Kasumi-1 (cell line): ENCODE measurements at regions not wholly inside any gene's neighbourhood (a gene's known extent, or its start where the extent isn't known, plus 50 kb on each side); places are given as distances from the start of the nearest gene placed in this dataset.

ENCODE experiments used
- DNase-seq, 2 experiments: peaks; one replicate each; lab custom pipeline; 2025; lab: John Stamatoyannopoulos, UW

DNA sequence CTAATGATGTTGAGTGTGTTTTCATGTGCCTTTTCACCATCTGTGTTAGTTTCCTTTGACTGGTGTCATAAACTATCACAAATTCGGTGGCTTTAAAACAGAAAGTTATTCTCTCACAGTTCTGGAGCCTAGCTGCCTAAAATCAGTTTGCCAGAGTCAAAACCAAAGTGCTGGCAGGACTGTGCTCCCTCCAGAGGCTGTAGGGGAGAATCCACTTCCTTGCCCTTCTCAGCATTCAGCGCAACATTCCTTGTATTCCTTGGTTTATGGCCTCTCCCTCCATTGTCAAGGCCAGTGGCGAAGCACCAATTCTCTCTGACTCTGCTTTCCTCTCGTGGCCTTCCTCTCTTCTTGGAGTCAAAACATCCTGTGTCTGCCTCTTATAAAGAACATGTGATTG lies 174.2 kb upstream of the PDE3A start:
- no peak for DNase-seq

DNA sequence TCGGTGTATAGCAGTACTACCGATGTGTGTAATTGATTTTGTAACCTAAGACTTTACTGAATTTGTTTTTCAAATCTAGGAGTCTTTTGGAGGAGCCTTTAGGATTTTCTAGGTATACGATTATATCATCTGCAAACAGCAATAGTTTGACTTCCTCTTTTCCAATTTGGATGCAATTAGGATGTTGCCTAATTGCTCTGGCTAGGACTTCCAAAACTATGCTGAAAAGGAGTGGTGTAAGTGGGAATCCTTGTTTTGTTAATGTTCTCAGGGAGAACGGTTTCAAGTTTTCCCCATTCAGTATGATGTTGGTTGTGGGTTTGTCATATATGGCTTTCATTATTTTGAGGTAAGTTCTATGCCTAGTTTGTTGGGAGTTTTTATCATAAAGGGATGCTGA lies 171.6 kb upstream of the PDE3A start:
- peak in 1 of 2 experiments; percentile 10 for DNase-seq

DNA sequence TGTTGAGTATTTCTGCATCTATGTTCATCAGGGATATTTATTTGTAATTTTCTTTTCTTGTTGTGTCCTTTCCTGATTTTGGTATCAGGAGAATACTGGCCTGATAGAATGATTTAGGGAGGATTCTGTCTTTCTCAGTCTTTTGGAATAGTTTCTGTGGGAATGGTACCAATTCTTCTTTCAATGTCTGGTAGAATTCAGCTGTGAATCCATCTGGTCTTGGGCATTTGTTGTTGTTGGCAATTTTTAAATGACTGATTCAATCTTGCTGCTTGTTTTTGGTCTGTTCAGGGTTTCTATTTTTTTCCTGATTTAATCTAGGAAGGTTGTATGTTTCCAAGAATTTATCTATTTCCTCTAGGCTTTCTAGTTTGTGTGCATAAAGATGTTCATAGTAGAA lies 170.9 kb upstream of the PDE3A start:
- no peak for DNase-seq

DNA sequence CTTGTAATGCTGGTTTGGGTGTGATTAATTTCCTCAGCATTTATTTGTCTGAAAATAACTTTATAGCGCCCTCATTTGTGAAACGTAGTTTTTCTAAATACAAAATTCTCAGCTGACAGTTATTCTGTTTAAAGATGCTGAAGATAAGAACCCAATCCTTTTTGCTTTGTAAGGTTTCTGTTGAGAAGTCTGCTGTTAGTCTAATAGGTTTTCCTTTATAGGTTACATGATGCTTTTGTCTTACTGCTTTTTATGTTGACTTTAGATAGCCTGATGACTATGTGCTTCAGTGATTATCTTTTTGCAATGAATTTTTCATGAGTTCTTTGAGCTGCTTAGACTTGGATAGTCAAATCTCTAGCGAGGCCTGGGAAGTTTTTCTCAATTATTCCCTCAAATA lies 168.6 kb upstream of the PDE3A start:
- no peak for DNase-seq

DNA sequence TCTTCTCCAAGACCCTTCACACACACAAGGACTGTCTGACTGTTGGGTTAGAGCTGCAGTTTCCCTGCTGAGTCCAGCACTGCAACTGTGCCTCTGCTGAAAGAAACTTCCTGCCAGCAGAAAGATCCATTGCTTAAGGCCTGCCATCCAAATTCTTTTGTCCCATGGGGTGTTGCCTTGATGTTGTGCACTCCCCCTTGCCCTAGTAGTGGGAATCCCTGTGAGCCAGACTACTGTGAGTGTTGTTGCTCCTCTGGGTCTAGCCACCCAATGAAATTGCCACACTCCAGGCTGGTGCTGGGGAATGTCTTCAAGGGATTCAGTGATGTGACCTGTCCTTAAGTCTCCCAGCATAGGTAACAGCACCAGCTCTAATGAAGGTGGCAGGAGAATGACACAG lies 166.6 kb upstream of the PDE3A start:
- DNase-seq: no peak

DNA sequence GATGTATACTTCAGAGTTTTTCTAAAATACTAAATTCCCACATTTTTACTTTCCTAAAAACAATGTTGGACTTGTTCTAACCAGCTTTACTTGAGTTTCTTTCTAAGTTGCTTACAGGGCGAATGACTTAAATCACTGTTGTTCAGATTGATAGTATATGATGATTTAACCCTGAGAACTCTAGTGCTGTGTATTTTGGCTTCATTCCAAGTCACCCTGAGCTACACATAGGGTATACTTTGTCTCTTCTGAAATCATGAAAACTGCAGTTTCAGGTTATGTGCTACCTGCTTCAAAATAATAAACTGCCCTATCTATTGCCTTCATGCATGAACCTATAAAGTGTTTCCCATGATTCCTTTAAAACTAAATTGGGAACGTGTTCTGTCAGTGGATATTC lies 162.5 kb upstream of the PDE3A start:
- no peak for DNase-seq

DNA sequence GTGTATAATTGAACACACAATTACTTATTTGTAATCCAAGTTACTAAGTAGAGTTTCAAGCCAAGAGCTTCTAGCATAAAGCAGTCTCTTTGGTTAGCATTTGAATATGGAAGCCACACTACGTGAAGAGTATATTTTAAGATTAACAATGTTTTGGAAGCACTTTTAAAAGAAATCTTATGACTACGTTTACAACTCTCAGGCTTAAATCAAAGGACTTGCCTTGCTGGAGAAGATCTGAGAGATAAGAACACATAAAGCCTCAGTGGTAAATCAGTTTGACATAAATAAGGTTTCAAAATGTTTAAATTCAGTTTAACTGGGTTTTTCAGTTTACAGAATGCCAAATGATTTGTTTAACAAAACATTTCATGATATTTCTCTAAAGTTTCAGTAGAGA lies 161.9 kb upstream of the PDE3A start:
- no peak for DNase-seq

DNA sequence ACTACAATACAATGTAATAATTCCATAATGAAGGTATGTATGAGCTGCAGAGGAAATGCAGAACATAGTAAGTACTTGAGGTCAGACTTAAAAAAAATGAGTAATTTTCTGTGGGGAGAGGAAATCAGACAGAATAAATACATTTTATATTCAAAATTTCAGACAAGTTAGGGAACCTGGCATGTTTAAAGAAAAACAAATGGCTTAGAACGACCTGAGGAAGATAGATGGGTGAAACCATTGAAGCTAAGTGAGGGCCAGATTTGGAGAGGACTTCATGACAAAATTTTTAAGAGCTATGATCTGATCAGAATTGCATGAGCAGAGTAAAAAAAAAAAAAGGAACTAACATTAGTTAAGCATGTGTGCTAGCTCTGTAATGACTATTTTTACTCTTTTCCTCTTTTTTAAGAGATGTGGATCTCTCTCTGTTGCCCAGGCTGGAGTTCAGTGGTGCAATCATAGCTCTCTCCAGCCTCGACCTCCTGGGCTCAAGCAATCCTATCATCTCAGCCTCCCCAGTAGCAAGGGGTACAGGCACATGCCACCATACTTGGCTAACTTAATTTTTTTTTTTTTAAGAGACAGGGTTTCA lies 157.6 kb upstream of the PDE3A start:
- peak; percentile 70 for DNase-seq

DNA sequence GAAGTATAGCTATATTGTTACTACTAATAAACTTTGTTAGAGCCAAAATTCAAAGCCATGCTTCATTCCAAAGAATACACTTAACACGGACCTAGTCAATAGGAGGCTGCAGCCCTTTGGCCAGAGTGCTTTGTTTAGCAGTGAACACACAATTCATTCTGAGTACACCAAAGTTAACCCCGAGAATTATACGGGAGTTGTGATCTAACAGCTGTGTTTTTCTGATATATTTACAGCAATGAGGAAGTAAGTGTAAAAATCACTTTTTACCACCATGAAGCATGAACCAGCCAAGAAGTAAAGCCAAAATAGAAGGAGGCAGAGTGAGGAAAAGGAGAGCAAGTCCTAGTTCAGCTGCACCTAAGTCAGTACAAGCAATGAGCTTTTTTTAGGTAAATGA lies 156.8 kb upstream of the PDE3A start:
- DNase-seq: peak in 1 of 2 experiments; percentile 42

DNA sequence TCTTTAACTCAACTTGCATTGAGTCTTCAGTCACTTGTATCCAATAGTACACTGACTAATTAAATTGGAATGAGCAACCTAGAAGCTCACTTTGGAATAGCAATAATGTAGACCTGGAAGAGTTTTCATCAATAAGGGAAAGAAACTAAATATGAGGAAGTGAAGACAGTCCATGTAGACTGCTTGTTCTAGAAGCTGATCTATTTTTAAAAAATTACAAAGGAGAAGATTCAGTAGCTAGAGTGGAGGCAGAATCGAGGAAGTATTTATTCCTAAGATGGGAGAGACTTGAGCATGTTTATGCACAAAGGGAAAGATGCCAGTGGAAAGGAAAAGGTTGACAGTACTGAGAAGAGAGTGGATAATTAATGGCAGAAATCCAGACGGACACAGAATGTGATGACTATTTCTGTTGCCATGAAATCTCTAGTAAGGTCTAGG lies 156.3 kb upstream of the PDE3A start:
- DNase-seq: peak; percentile 8 to 42

DNA sequence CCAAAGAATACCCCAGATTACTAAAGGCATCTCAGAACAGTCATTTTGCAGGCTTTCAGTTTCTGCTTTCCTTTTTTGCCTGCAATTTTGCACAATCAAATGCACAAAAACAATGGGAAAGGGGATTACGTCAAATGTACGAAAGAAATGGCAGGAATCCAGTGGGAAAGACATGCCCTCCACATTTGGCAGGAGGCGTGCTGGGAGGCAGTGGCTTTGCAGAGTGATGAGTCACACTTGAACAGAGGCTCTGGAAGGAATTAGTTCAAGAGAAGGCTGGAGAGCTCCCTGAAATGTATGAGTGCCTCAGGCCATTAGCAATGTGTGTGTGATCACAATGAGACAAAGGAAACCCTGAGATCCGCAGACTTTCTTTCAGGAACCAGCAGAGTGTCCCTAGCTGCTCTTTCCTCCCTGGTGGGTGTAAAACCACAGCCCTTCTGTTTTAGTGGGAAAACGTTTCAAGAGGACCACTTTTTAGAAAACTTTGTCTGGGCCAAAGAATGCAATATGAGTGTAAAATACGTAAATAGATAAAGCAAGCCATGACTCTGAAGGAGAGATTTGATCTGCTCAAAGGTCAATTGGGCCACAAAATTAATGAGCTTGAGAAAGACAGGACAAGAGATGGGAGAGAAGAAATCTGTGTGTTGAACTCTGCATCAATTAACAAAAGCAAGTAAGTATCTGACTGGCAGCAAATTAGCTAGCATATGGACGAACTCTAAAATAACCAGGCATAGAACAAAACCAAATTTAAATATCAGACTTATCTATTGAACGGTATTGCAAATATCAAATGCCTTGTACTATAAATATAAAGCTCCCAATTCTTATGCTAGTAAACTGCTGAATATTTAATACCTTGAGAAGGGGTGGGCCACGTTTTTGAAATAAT lies 155.4 kb upstream of the PDE3A start:
- DNase-seq: peak; percentile 80 to 83

DNA sequence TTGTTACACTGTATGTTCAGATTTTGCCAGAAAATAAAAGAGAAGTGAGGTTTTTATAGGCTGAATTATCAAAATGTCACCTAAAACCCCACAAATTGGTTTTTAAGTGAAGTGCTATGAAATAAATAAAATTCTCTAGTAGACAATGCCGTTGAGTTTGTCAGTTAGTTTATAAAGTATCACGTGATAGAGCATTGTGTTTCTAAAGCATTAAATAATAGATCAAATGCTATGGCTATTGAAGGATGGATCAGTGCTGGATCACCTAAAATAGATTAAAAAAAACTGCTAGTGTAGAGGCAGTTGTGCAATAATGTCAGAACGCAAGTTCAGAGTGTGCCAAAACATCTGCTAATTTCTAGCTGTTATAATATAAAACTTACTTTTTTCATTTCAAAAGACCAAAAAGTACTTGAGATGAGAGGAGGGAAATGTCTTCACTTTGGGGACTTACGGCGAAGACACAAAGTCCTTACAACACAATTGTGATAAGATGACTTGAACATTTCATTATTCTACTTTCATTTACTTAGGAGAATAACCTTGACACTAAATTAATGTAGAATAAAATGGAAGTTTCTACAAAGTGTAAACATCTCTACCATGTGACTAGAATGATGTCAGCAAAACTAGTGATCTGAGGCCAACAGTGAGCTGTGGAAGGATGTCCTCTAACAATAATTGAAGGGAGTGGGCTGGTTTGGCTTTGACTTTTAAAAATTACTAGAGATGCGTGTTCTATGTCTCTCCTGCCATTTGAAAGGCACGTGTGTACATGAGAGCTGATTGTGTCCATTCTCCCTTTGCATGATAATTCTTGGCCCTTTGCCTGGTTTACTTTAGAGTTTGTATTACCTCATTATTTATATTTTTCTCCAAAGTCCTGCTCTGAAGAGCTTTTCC lies 154.4 kb upstream of the PDE3A start:
- no peak for DNase-seq

DNA sequence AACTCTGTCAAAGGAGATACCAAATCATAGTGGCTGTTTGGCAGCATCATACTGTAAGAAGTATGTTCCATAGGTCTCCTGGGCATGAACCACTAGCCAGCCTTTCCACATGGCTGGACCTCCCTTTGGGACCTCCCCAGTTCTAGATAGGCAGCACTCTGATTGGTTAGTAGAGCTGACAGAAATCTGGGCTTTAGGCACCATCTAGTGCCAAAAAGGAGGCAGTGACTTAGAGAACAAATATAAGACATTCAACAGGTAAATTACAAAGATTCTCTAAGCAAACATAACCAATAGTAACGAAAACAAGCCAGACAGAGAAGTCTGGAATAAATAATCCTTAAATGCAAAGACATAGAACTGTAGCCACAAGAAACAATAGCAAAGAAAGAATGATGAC lies 148.0 kb upstream of the PDE3A start:
- peak; percentile 19 to 54 for DNase-seq

DNA sequence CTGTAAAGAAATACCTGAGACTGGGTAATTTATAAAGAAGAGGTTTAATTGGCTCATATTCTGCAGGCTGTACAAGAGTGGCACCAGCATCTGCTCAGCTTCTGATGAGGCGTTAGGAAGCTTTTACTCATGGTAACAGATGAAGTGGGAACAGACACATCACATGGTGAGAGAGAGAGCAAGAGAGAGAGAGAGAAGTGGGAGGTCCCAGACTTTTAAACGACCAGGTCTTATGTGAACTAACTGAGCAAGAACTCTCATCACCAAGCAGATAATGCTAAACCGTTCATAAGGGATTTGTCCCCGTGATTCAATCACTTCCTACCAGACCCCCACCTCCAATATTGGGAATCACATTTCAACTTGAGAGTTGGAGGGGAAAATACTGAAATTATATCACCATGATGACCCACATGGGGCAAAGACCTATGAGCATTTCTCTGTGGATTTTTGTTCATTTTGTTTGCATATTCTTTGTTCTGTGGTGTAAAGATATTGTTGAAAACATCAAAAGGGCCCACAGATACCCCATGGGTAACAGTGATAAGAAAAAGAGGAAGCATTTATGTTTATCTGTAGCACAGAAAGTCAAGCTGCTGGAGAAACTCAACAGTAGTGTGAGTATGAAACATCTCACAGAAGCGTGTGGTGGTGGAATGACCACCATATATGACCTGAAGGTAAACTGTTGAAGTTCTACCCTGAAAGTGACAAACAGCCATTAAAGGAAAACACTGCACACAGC lies 135.2 kb upstream of the PDE3A start:
- no peak for DNase-seq

DNA sequence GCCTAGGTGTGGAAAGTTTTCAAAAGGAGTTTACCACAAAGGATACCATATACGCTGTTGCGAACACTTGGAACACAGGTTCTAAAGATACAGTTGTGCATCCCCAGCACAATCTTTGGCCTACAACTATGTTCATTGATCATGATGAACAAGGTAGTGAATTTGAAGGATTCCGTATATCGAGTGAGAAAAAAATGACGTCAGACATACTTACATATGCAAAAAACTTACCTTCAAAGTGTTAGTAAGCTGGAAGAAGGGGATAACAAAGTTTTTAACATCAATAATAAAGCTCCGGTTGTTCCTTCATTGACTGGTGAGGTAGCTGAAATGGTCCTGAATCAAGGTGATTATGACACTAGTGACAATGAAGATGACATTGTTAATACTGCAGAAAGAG lies 133.9 kb upstream of the PDE3A start:
- no peak for DNase-seq

DNA sequence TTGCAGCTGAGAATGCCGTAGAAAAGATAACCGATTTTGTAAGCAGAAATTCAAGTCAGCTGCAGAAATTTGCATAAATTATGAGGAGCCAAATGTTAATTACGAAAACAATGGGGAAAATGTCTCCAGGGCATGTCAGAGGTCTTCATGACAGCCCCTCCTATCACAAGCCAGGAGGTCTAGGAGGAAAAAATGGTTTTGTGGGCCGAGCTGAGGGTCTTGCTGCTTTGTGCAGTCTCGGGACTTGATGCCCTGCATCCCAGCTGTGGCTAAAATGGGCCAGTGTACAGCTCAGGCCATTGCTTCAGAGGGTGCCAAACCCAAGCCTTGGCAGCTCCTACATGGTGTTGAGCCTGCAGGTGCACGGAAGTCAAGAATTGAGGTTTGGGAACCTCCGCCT lies 131.2 kb upstream of the PDE3A start:
- no peak for DNase-seq

DNA sequence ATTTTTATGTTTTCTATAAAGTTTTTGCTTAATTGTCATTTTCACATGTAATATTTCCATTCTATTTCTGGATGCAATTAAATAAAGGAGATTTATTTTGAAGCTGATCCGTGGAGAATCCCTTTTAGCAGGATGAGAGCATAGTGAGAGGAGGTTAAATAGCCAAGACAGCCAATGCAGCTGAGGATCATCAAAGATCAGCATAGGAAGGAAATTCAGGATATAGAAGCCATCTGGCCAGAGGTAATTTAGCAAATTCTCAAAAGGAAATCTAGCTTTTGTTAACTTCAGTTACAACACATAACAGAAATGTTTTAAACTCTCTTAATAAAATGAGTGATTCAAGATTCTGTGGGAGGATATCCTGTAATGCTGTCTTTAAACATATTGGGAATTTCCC lies 122.8 kb upstream of the PDE3A start:
- no peak for DNase-seq

DNA sequence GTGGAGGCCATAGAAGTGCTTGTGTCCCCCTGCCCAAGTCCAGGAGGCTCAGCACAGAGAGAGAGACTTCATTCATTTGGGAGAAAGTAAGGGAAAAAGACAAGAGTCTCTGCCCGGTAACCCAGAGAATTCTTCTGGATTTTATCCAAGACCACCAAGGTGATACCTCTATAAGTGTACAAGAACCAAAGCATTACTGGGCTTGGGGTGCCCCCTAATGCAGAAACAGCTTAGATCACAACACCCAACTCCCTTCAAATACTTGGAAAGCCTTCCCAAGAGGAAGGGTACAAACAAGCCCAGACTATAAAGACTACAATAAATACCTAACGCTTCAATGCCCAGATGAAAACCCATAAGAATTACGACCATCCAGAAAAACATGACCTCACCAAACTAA lies 119.7 kb upstream of the PDE3A start:
- no peak for DNase-seq

DNA sequence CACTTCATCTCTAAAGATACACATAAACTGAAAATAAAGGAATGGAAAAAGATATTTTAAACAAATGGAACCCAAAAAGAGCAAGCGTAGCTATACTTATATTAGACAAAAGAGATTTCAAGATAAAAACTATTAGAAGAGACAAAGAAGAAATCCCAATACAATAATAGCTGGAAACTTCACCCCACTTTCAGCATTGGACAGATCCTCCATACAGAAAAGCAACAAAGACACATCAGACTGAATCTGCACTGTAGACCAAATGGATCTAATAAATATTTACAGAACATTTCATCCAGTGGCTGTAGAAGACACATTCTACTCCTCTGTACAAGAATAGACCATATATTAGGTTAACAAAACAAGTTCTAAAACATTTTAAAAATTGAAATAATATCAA lies 117.6 kb upstream of the PDE3A start:
- no peak for DNase-seq

DNA sequence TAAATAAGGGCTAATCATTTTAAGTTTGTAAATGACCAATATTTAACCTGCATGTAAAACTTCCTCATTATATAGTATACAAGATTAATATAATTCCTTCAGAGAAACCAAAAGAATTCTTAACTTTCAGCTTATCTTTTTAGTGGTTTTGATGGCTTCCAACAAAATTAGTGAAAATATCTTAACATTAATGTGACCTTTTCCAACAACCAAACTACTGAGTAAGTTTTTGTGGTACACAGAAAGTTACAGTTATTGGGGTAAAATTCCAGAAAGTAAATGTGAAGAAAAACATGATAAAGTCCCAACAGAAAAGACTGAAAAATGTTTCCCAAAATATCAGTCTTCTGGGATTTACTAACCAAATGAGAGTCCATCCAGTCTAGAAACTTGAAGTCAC lies 111.0 kb upstream of the PDE3A start:
- DNase-seq: no peak

DNA sequence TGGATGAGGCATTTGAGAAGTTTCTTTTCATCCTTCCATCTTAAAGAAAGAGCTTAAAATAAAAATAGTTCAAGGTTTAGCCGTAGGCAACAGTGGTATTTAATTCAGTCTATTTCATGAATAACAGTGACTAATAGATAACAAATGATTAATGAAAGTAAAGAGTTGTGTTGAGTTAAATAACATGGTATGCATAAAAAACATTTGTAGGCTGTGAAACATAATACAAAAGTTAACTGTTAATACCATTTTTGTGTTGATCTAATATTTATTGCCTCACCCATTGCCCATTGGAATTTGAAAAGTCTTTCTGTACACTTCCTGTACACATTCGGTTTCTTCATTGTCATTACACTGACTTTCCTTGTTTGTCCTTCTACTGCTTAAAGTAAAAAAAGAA lies 108.6 kb upstream of the PDE3A start:
- no peak for DNase-seq

DNA sequence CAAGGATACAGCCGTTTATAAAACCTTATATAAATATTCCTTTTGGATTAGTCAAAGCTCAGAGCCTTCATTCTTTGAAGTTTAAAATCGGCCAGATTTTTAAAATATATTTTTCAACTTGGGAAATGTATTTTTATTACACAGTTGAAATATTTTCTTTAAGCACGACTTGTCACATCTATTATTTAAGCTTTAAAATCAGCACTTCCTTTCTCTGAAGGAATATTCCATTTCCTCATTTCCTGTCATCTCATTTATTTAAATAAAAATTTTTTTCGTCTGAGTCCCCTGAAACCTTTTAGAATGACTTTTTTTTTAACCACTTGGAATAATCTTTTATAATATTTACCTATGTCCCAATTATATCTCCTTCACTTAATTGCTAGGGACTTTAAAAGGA lies 107.5 kb upstream of the PDE3A start:
- peak in 1 of 2 experiments; percentile 2 for DNase-seq
